ENCODE measurements at regions not wholly inside any gene's neighbourhood (a gene's known extent, or its start where the extent isn't known, plus 50 kb on each side); places are given as distances from the start of the nearest gene placed in this dataset.
A peak's percentile ranks its signal among the peaks of the same experiment; 100 is the strongest.

DNA sequence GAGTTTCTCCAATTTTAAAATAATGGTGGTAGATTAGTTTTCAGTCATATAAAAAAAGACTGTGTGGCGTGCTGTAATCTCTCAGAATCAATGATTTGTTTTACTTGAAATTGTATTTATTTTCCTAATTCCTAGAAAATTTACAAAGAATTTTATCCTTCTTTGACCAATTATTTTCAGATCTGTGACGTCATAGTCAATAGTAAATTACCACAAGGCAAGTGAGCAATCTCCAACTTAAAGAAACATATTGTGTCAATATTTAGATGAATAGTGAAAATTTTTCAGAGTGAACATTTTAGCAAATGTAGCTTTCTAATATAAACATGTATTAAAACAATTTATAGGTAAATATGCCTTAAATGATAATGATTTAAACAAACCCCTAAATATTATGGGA, 829.6 kb downstream of the CDY2B start:
- Histone ChIP-seq H3K9ac (replicated peaks; ENCODE audit: extremely low read depth, insufficient read depth, low read length) (no peak overlapping the region), H2AFZ (ENCODE audit: low read depth, low read length) (no peak overlapping the region), H3K27me3 (ENCODE audit: control insufficient read depth in 2 of 2, insufficient read depth in 2 of 2, low read length in 2 of 2) (no peaks in the 10 kb centered on the region), H3K79me2 (ENCODE audit: control insufficient read depth, insufficient read depth, low read length) (no peaks in the 10 kb centered on the region), H4K20me1 (replicated peaks; ENCODE audit: control insufficient read depth, extremely low read depth, insufficient read depth, low read length) (no peaks in the 10 kb centered on the region), H3K9me1 (replicated peaks; ENCODE audit: control insufficient read depth, extremely low read depth, insufficient read depth, low read length) (no peaks in the 10 kb centered on the region), H3K27ac (ENCODE audit: insufficient read depth, low read depth, low read length) (no peak overlapping the region), H3K9me3 (replicated peaks; ENCODE audit: control insufficient read depth, insufficient read depth, low read length) (no peaks in the 10 kb centered on the region), H3K4me2 (ENCODE audit: insufficient read depth, low read length) (no peak overlapping the region), H3K4me1 (ENCODE audit: control insufficient read depth, extremely low read depth, insufficient read depth, low read length) (peaks cover 12% of the 10 kb centered on the region), H3K36me3 (ENCODE audit: control insufficient read depth in 2 of 2, extremely low read depth in 1 of 2, insufficient read depth in 2 of 2, low read length in 2 of 2) (no peaks in the 10 kb centered on the region), H3K4me3 (replicated peaks in 1 of 3; ENCODE audit: insufficient read depth in 1 of 3, low read depth in 1 of 3, low read length in 3 of 3) (no peak overlapping the region)
- FAIRE-seq (no peak), DNase-seq (ENCODE audit: low read depth, low spot score) (no peak)
- ChIA-PET POLR2A (no interaction called here), CTCF (no interaction called here)
- no TSS peak for BruUV-seq (replicated peaks)
- dilution Hi-C loops (cut with MboI; ENCODE audit: extremely low pct_ligation_motif_present, low sequenced_read_pairs) (no loop called here), intact Hi-C loops (cut with micrococcal nuclease) (no loop called here)
- TF ChIP-seq, protein P1, sequence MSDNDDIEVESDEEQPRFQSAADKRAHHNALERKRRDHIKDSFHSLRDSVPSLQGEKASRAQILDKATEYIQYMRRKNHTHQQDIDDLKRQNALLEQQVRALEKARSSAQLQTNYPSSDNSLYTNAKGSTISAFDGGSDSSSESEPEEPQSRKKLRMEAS (IDR thresholded peaks at IDR 0.05; ENCODE audit: insufficient read depth, insufficient read length), result no peak
- TF ChIP-seq MYC (IDR thresholded peaks at IDR 0.05; ENCODE audit: low read depth, low read length) (no peak), EZH2 (IDR thresholded peaks at IDR 0.05; ENCODE audit: borderline replicate concordance, low read depth, low read length, severe bottlenecking) (no peak), GATA2 (IDR thresholded peaks at IDR 0.05; ENCODE audit: insufficient read depth, insufficient read length, low read depth, low read length) (no peak), FOS (IDR thresholded peaks at IDR 0.05; ENCODE audit: borderline replicate concordance, insufficient read depth, low read length) (no peak)

DNA sequence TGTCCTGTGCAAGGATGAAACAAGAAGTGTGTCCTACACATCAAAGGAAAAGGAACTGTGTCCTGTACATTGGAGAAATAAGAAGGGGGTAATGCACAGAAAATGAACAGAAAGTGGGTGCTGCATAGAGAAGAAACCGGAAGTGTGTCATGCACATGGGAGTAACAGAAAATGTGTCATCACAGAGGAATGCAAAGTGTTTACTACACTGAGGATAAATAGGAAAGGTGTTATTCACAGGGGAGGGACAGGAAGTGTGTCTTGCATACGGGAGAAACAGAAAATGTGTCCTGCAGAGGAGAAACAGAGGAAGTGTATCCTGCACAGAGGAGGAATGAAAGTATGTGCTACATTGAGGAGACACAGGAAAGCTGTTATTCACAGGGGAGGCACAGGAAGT, 834.9 kb downstream of the CDY2B start:
- H3K4me3 ChIP-seq (replicated peaks in 1 of 3; ENCODE audit: insufficient read depth in 1 of 3, low read depth in 1 of 3, low read length in 3 of 3), result no peak overlapping the region
- H3K4me2 ChIP-seq (ENCODE audit: insufficient read depth, low read length), result peak overlapping the region; percentile 11
- H3K9me3 ChIP-seq (replicated peaks; ENCODE audit: control insufficient read depth, insufficient read depth, low read length), result no peaks in the 10 kb centered on the region
- H4K20me1 ChIP-seq (replicated peaks; ENCODE audit: control insufficient read depth, extremely low read depth, insufficient read depth, low read length), result no peaks in the 10 kb centered on the region
- ChIA-PET POLR2A (no interaction called here), CTCF (no interaction called here)
- dilution Hi-C loops (cut with MboI; ENCODE audit: extremely low pct_ligation_motif_present, low sequenced_read_pairs) (no loop called here), intact Hi-C loops (cut with micrococcal nuclease) (loop anchor here (2.0 to 10.0 kb wide), 2 partner anchors 122 to 260 kb away; no protein-coding TSS in a partner anchor)
- H3K27ac ChIP-seq (ENCODE audit: insufficient read depth, low read depth, low read length), result peak overlapping the region; percentile 41
- H3K27me3 ChIP-seq (ENCODE audit: control insufficient read depth in 2 of 2, insufficient read depth in 2 of 2, low read length in 2 of 2), result no peaks in the 10 kb centered on the region
- H3K36me3 ChIP-seq (ENCODE audit: control insufficient read depth in 2 of 2, extremely low read depth in 1 of 2, insufficient read depth in 2 of 2, low read length in 2 of 2), result no peaks in the 10 kb centered on the region
- no peaks in the 10 kb centered on the region for H3K9me1 ChIP-seq (replicated peaks; ENCODE audit: control insufficient read depth, extremely low read depth, insufficient read depth, low read length)
- no TSS peak for BruUV-seq (replicated peaks)
- no peak overlapping the region for H3K9ac ChIP-seq (replicated peaks; ENCODE audit: extremely low read depth, insufficient read depth, low read length)
- no peaks in the 10 kb centered on the region for H3K79me2 ChIP-seq (ENCODE audit: control insufficient read depth, insufficient read depth, low read length)
- H3K4me1 ChIP-seq (ENCODE audit: control insufficient read depth, extremely low read depth, insufficient read depth, low read length), result peaks cover 19% of the 10 kb centered on the region
- no peak overlapping the region for H2AFZ ChIP-seq (ENCODE audit: low read depth, low read length)
- no peak for TF ChIP-seq FOS (IDR thresholded peaks at IDR 0.05; ENCODE audit: borderline replicate concordance, insufficient read depth, low read length)
- TF ChIP-seq JUN (IDR thresholded peaks at IDR 0.05; ENCODE audit: borderline replicate concordance, insufficient read depth, insufficient read length, low read depth), result no peak
- no peak for TF ChIP-seq POLR2A (IDR thresholded peaks at IDR 0.05; ENCODE audit: low read depth, low read length)
- TF ChIP-seq MYC (IDR thresholded peaks at IDR 0.05; ENCODE audit: low read depth, low read length), result no peak
- no peak for DNase-seq (ENCODE audit: low read depth, low spot score)
- no peak for FAIRE-seq
